Ectodermal cell (in vitro differentiated cells): ENCODE measurements at regions not wholly inside any gene's neighbourhood (a gene's known extent, or its start where the extent isn't known, plus 50 kb on each side); places are given as distances from the start of the nearest gene placed in this dataset.

ENCODE experiments used
- H3K27ac ChIP-seq: 2 replicates; pipeline ENCODE4 v1.7.0; 2013; ENCODE audit warnings: mild to moderate bottlenecking, low read depth, low read length; ENCODE audit not compliant: insufficient read depth, poor library complexity, severe bottlenecking
- H3K27me3 ChIP-seq: 2 replicates; pipeline ENCODE4 v1.7.0; 2013; ENCODE audit warnings: mild to moderate bottlenecking, low read length; ENCODE audit not compliant: insufficient read depth, control insufficient read depth, poor library complexity, severe bottlenecking
- H3K36me3 ChIP-seq: one replicate; pipeline ENCODE4 v1.7.0; 2013; ENCODE audit warnings: low read length; ENCODE audit not compliant: control insufficient read depth, insufficient read depth
- H3K4me1 ChIP-seq: one replicate; pipeline ENCODE4 v1.7.0; 2013; ENCODE audit warnings: low read length; ENCODE audit not compliant: control insufficient read depth, insufficient read depth
- H3K4me3 ChIP-seq: 2 replicates; pipeline ENCODE4 v1.7.0; 2013; ENCODE audit warnings: low read depth, low read length, control low read depth; ENCODE audit not compliant: insufficient read depth
- H3K9me3 ChIP-seq: 2 replicates; pipeline ENCODE4 v1.7.0; 2013; ENCODE audit warnings: mild to moderate bottlenecking, low read length, moderate library complexity; ENCODE audit not compliant: control insufficient read depth
- WGBS, 2 experiments: methylation state at CpG; one replicate each; pipeline ENCODE4 v1.1.7; 2013; ENCODE audit warnings: missing lambda C conversion rate in 2 of 2; 5-methylcytosine and 5-hydroxymethylcytosine counted together

- no peak overlapping the region for H3K4me3 ChIP-seq
- H3K27me3 ChIP-seq, result no peaks in the 10 kb centered on the region
- no peaks in the 10 kb centered on the region for H3K9me3 ChIP-seq
- H3K27ac ChIP-seq, result no peak overlapping the region
- WGBS, 2 experiments, result 87 to 98% methylated on average over 2 to 3 of the region's 3 CpGs
- H3K36me3 ChIP-seq, result no peaks in the 10 kb centered on the region
- H3K4me1 ChIP-seq, result no peaks in the 10 kb centered on the region
Measured at GRCh38 chr4:74659576-74660411, 134.5 kb downstream of the BTC start.

GRCh38 chr4:74660866-74661265, 133.5 kb downstream of the BTC start:
- no peaks in the 10 kb centered on the region for H3K4me1 ChIP-seq
- no peaks in the 10 kb centered on the region for H3K27me3 ChIP-seq
- no peak overlapping the region for H3K4me3 ChIP-seq
- WGBS, 2 experiments, result 91 to 100% methylated on average over 1 of the region's 2 CpGs
- no peak overlapping the region for H3K27ac ChIP-seq
- H3K36me3 ChIP-seq, result no peaks in the 10 kb centered on the region
- no peaks in the 10 kb centered on the region for H3K9me3 ChIP-seq

GRCh38 chr4:74661427-74662201, 132.7 kb downstream of the BTC start:
- 89 to 98% methylated on average over 2 of the region's 2 CpGs for WGBS, 2 experiments
- H3K4me3 ChIP-seq, result no peak overlapping the region
- H3K36me3 ChIP-seq, result no peaks in the 10 kb centered on the region
- H3K9me3 ChIP-seq, result no peaks in the 10 kb centered on the region
- no peak overlapping the region for H3K27ac ChIP-seq
- H3K4me1 ChIP-seq, result no peaks in the 10 kb centered on the region
- no peaks in the 10 kb centered on the region for H3K27me3 ChIP-seq

- Histone ChIP-seq H3K9me3 (no peaks in the 10 kb centered on the region), H3K4me1 (peaks cover under 1% of the 10 kb centered on the region), H3K4me3 (no peak overlapping the region), H3K27me3 (no peaks in the 10 kb centered on the region), H3K36me3 (no peaks in the 10 kb centered on the region), H3K27ac (no peak overlapping the region)
Measured at GRCh38 chr4:74663631-74664030, 130.7 kb downstream of the BTC start.

- Histone ChIP-seq H3K27me3 (no peaks in the 10 kb centered on the region), H3K4me1 (peaks cover 3% of the 10 kb centered on the region), H3K9me3 (no peaks in the 10 kb centered on the region), H3K4me3 (no peak overlapping the region), H3K36me3 (no peaks in the 10 kb centered on the region), H3K27ac (no peak overlapping the region)
- 87 to 94% methylated on average over 4 of the region's 4 CpGs for WGBS, 2 experiments
Measured at GRCh38 chr4:74665346-74665745, 129.0 kb downstream of the BTC start.

- H3K4me3 ChIP-seq, result no peak overlapping the region
- H3K27me3 ChIP-seq, result no peaks in the 10 kb centered on the region
- H3K9me3 ChIP-seq, result no peaks in the 10 kb centered on the region
- H3K4me1 ChIP-seq, result peaks cover 3% of the 10 kb centered on the region
- no peaks in the 10 kb centered on the region for H3K36me3 ChIP-seq
- 88 to 94% methylated on average over 2 to 3 of the region's 3 CpGs for WGBS, 2 experiments
- H3K27ac ChIP-seq, result no peak overlapping the region
Measured at GRCh38 chr4:74665876-74666275, 128.4 kb downstream of the BTC start.

GRCh38 chr4:74667438-74667837, 126.9 kb downstream of the BTC start:
- Histone ChIP-seq H3K4me3 (no peak overlapping the region), H3K9me3 (no peaks in the 10 kb centered on the region), H3K4me1 (peaks cover 3% of the 10 kb centered on the region), H3K36me3 (no peaks in the 10 kb centered on the region), H3K27ac (no peak overlapping the region), H3K27me3 (no peaks in the 10 kb centered on the region)

- H3K4me3 ChIP-seq, result no peak overlapping the region
- H3K36me3 ChIP-seq, result no peaks in the 10 kb centered on the region
- H3K4me1 ChIP-seq, result peaks cover 3% of the 10 kb centered on the region
- no peak overlapping the region for H3K27ac ChIP-seq
- H3K27me3 ChIP-seq, result no peaks in the 10 kb centered on the region
- no peaks in the 10 kb centered on the region for H3K9me3 ChIP-seq
Measured at GRCh38 chr4:74667944-74668343, 126.4 kb downstream of the BTC start.

- H3K4me3 ChIP-seq, result no peak overlapping the region
- no peaks in the 10 kb centered on the region for H3K27me3 ChIP-seq
- no peak overlapping the region for H3K27ac ChIP-seq
- peaks cover 3% of the 10 kb centered on the region for H3K4me1 ChIP-seq
- 95 to 97% methylated on average over 3 of the region's 3 CpGs for WGBS, 2 experiments
- H3K9me3 ChIP-seq, result no peaks in the 10 kb centered on the region
- H3K36me3 ChIP-seq, result no peaks in the 10 kb centered on the region
Measured at GRCh38 chr4:74669702-74670101, 124.6 kb downstream of the BTC start.

- Histone ChIP-seq H3K27ac (peak overlapping the region; percentile 12), H3K36me3 (no peaks in the 10 kb centered on the region), H3K27me3 (no peaks in the 10 kb centered on the region), H3K4me3 (no peak overlapping the region), H3K9me3 (no peaks in the 10 kb centered on the region), H3K4me1 (peaks cover 3% of the 10 kb centered on the region)
- 100% methylated on average over 1 of the region's 1 CpG; no CpG with 5 or more reads in 1 of the 2 experiments for WGBS, 2 experiments
Measured at GRCh38 chr4:74670583-74670982, 123.7 kb downstream of the BTC start.
